SK-N-SH treated with all-trans-retinoic acid at 6 μM for 48 hours (cell line): ENCODE measurements at regions not wholly inside any gene's neighbourhood (a gene's known extent, or its start where the extent isn't known, plus 50 kb on each side); places are given as distances from the start of the nearest gene placed in this dataset.

Experiments
- ATAC-seq: fragments of 200-7000 bp; cut with Tn5 transposase; 3 replicates; pipeline ENCODE4 v1.9.1; 2020; ENCODE audit warnings: mild to moderate bottlenecking, moderate library complexity
- ARNTL ChIP-seq: fragments of 450-650 bp; formaldehyde crosslinking; IDR thresholded peaks from 2 replicates; pipeline ENCODE4 v1.5.0; 2020; ENCODE audit warnings: low read depth, mild to moderate bottlenecking, moderate library complexity, borderline replicate concordance
- BACH2 ChIP-seq: fragments of 250-450 bp; sonication (Bioruptor Pico); IDR thresholded peaks from 2 replicates; pipeline ENCODE4 v1.9.0; 2021; ENCODE audit warnings: mild to moderate bottlenecking, borderline replicate concordance
- CSDC2 ChIP-seq: fragments of 250-450 bp; sonication (Bioruptor Pico); IDR thresholded peaks from 2 replicates; pipeline ENCODE4 v1.5.0; 2020; ENCODE audit warnings: mild to moderate bottlenecking, moderate library complexity
- ESRRG ChIP-seq: fragments of 250-450 bp; sonication (Bioruptor Pico); IDR thresholded peaks from 2 replicates; pipeline ENCODE4 v1.6.1; 2021; ENCODE audit warnings: mild to moderate bottlenecking
- GLIS3 ChIP-seq: fragments of 250-450 bp; sonication (Bioruptor Pico); IDR thresholded peaks from 2 replicates; pipeline ENCODE4 v1.5.0; 2020; ENCODE audit warnings: mild to moderate bottlenecking, moderate library complexity
- OSR1 ChIP-seq: fragments of 250-450 bp; sonication (Bioruptor Pico); IDR thresholded peaks from 2 replicates; pipeline ENCODE4 v1.8.0; 2022; ENCODE audit warnings: moderate library complexity, mild to moderate bottlenecking, inconsistent platforms
- PPARA ChIP-seq: fragments of 250-450 bp; sonication (Bioruptor Pico); IDR thresholded peaks from 2 replicates; pipeline ENCODE4 v1.5.0; 2020; ENCODE audit warnings: mild to moderate bottlenecking, borderline replicate concordance
- SNAI2 ChIP-seq: fragments of 250-450 bp; sonication (Bioruptor Pico); IDR thresholded peaks from 2 replicates; pipeline ENCODE4 v1.5.0; 2020; ENCODE audit warnings: mild to moderate bottlenecking, moderate library complexity
- TCF4 ChIP-seq: fragments of 250-450 bp; sonication (Bioruptor Pico); IDR thresholded peaks from 2 replicates; pipeline ENCODE4 v1.8.0; 2021; ENCODE audit warnings: mild to moderate bottlenecking, moderate library complexity, borderline replicate concordance
- TOX ChIP-seq: fragments of 250-450 bp; sonication (Bioruptor Pico); IDR thresholded peaks from 2 replicates; pipeline ENCODE4 v1.8.0; 2021; ENCODE audit warnings: mild to moderate bottlenecking, moderate library complexity, borderline replicate concordance
- ZC3H10 ChIP-seq: fragments of 250-450 bp; sonication (Bioruptor Pico); IDR thresholded peaks from 2 replicates; pipeline ENCODE4 v1.5.1; 2021; ENCODE audit warnings: mild to moderate bottlenecking, moderate library complexity
- ZFP3 ChIP-seq: fragments of 250-450 bp; sonication (Bioruptor Pico); IDR thresholded peaks from 2 replicates; pipeline ENCODE4 v1.5.0; 2020; ENCODE audit warnings: mild to moderate bottlenecking, moderate library complexity
- ZNF565 ChIP-seq: fragments of 450-650 bp; formaldehyde crosslinking; conservative IDR thresholded peaks from 2 replicates; pipeline ENCODE4 v1.5.0; 2020; ENCODE audit warnings: low read depth, mild to moderate bottlenecking, moderate library complexity
- ZNF70 ChIP-seq: fragments of 450-650 bp; formaldehyde crosslinking; IDR thresholded peaks from 2 replicates; pipeline ENCODE4 v1.5.0; 2020; ENCODE audit warnings: mild to moderate bottlenecking, moderate library complexity
- ZNF8 ChIP-seq: fragments of 450-650 bp; formaldehyde crosslinking; IDR thresholded peaks from 2 replicates; pipeline ENCODE4 v1.5.0; 2020; ENCODE audit warnings: mild to moderate bottlenecking, moderate library complexity
- TF ChIP-seq, protein P1 (sequence below): fragments of 250-450 bp; sonication (Bioruptor Pico); IDR thresholded peaks from 2 replicates; pipeline ENCODE4 v1.5.1; 2021; ENCODE audit warnings: mild to moderate bottlenecking, moderate library complexity
- TF ChIP-seq, protein P2 (sequence below): fragments of 250-450 bp; sonication (Bioruptor Pico); IDR thresholded peaks from 2 replicates; pipeline ENCODE4 v1.8.0; 2020; ENCODE audit warnings: mild to moderate bottlenecking, moderate library complexity, borderline replicate concordance
- TF ChIP-seq, protein P3 (sequence below): fragments of 250-450 bp; sonication (Bioruptor Pico); IDR thresholded peaks from 2 replicates; pipeline ENCODE4 v1.5.1; 2020; ENCODE audit warnings: low read depth, mild to moderate bottlenecking, moderate library complexity
- TF ChIP-seq, protein P4 (sequence below): fragments of 250-450 bp; sonication (Bioruptor Pico); IDR thresholded peaks from 2 replicates; pipeline ENCODE4 v1.5.0; 2020; ENCODE audit warnings: mild to moderate bottlenecking, moderate library complexity

DNA sequence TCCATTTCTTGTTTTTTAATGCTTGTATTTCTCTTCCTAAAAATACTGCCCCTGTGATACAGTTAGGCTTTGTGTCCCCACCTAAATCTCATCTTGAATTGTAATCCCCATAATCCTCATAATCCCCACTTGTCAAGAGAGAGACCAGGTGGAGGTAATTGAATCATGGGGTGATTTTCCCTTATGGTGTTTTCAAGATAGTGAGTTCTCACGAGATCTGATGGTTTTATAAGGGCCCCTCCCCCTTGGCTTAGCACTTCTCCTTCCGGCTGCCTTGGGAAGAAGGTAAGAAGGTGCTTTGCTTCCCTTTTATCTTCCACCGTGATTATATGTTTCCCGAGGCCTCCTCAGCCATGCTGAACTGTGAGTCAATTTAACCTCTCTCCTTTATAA, 227.4 kb downstream of the MAN2A1 start:
- no peak for TF ChIP-seq TCF4
- TF ChIP-seq, protein P1, sequence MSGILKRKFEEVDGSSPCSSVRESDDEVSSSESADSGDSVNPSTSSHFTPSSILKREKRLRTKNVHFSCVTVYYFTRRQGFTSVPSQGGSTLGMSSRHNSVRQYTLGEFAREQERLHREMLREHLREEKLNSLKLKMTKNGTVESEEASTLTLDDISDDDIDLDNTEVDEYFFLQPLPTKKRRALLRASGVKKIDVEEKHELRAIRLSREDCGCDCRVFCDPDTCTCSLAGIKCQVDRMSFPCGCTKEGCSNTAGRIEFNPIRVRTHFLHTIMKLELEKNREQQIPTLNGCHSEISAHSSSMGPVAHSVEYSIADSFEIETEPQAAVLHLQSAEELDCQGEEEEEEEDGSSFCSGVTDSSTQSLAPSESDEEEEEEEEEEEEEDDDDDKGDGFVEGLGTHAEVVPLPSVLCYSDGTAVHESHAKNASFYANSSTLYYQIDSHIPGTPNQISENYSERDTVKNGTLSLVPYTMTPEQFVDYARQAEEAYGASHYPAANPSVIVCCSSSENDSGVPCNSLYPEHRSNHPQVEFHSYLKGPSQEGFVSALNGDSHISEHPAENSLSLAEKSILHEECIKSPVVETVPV (CRISPR knock-in tag) = no peak
- TF ChIP-seq ZC3H10 (CRISPR knock-in tag) = no peak
- TF ChIP-seq SNAI2 (CRISPR knock-in tag) = no peak
- no peak for TF ChIP-seq ZNF70
- TF ChIP-seq ZNF565 (CRISPR knock-in tag) = no peak
- TF ChIP-seq CSDC2 = no peak
- no peak for TF ChIP-seq BACH2 (CRISPR knock-in tag)
- TF ChIP-seq GLIS3 = no peak
- TF ChIP-seq, protein P2, sequence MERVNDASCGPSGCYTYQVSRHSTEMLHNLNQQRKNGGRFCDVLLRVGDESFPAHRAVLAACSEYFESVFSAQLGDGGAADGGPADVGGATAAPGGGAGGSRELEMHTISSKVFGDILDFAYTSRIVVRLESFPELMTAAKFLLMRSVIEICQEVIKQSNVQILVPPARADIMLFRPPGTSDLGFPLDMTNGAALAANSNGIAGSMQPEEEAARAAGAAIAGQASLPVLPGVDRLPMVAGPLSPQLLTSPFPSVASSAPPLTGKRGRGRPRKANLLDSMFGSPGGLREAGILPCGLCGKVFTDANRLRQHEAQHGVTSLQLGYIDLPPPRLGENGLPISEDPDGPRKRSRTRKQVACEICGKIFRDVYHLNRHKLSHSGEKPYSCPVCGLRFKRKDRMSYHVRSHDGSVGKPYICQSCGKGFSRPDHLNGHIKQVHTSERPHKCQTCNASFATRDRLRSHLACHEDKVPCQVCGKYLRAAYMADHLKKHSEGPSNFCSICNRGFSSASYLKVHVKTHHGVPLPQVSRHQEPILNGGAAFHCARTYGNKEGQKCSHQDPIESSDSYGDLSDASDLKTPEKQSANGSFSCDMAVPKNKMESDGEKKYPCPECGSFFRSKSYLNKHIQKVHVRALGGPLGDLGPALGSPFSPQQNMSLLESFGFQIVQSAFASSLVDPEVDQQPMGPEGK (CRISPR knock-in tag) = no peak
- no peak for TF ChIP-seq ARNTL (CRISPR knock-in tag)
- TF ChIP-seq ESRRG (CRISPR knock-in tag) = no peak
- no peak for ATAC-seq

DNA sequence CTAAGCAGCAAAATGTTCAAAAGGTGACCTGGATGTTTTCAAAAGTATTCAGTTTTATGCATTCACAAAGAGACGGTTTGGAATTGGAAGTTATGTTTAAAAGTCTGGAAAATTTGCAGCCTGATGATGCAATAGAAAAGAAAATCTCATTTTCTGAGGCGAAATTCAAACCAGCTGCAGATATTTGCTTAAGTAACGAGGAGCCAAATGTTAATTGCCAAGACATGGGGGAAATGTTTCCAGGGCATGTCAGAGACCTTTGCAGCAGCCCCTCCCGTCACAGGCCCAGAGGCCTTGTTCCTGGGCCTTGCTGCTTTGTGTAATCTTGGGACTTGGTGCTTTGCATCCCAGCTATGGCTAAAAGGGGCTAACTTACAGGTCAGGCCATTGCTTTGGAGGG, 228.2 kb downstream of the MAN2A1 start:
- ATAC-seq = no peak
- TF ChIP-seq ZNF565 (CRISPR knock-in tag) (no peak), ESRRG (CRISPR knock-in tag) (no peak), TOX (CRISPR knock-in tag) (no peak), ZFP3 (CRISPR knock-in tag) (no peak), ZNF8 (CRISPR knock-in tag) (no peak)
- TF ChIP-seq, protein P3, sequence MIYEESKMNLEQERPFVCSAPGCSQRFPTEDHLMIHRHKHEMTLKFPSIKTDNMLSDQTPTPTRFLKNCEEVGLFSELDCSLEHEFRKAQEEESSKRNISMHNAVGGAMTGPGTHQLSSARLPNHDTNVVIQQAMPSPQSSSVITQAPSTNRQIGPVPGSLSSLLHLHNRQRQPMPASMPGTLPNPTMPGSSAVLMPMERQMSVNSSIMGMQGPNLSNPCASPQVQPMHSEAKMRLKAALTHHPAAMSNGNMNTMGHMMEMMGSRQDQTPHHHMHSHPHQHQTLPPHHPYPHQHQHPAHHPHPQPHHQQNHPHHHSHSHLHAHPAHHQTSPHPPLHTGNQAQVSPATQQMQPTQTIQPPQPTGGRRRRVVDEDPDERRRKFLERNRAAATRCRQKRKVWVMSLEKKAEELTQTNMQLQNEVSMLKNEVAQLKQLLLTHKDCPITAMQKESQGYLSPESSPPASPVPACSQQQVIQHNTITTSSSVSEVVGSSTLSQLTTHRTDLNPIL (CRISPR knock-in tag) = no peak
- TF ChIP-seq, protein P4, sequence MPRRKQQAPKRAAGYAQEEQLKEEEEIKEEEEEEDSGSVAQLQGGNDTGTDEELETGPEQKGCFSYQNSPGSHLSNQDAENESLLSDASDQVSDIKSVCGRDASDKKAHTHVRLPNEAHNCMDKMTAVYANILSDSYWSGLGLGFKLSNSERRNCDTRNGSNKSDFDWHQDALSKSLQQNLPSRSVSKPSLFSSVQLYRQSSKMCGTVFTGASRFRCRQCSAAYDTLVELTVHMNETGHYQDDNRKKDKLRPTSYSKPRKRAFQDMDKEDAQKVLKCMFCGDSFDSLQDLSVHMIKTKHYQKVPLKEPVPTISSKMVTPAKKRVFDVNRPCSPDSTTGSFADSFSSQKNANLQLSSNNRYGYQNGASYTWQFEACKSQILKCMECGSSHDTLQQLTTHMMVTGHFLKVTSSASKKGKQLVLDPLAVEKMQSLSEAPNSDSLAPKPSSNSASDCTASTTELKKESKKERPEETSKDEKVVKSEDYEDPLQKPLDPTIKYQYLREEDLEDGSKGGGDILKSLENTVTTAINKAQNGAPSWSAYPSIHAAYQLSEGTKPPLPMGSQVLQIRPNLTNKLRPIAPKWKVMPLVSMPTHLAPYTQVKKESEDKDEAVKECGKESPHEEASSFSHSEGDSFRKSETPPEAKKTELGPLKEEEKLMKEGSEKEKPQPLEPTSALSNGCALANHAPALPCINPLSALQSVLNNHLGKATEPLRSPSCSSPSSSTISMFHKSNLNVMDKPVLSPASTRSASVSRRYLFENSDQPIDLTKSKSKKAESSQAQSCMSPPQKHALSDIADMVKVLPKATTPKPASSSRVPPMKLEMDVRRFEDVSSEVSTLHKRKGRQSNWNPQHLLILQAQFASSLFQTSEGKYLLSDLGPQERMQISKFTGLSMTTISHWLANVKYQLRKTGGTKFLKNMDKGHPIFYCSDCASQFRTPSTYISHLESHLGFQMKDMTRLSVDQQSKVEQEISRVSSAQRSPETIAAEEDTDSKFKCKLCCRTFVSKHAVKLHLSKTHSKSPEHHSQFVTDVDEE = no peak

DNA sequence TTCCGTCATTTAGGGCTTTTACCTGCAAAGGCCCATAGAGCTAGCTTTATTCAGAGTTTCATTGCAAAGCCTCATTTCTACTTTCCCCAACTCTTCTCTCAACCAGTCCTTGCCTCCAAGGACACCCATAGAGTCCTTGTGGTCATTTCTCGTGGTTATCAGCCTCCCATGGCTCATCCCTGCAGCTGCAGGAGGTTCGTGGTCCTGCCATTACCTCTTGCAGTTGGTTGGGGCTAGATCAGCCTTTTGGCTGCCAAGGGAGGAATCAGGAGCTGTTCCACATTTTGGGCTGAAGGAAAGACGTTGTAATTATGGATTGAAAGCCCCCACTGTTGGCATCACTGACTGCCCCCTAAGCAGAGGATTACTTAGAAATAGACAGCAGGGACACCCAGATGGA, 231.0 kb downstream of the MAN2A1 start:
- no peak for ATAC-seq
- TF ChIP-seq, protein P2 (CRISPR knock-in tag) = no peak
- no peak for TF ChIP-seq OSR1 (CRISPR knock-in tag)
- TF ChIP-seq, protein P4 = no peak
- TF ChIP-seq, protein P1 (CRISPR knock-in tag) = no peak
- no peak for TF ChIP-seq ZNF8 (CRISPR knock-in tag)
- no peak for TF ChIP-seq ZNF70
- no peak for TF ChIP-seq ZNF565 (CRISPR knock-in tag)
- TF ChIP-seq CSDC2 = no peak
- no peak for TF ChIP-seq PPARA
